ENCODE measurements at regions not wholly inside any gene's neighbourhood (a gene's known extent, or its start where the extent isn't known, plus 50 kb on each side); places are given as distances from the start of the nearest gene placed in this dataset.

GRCh38 chr3:107063351-107063750 lies 313.9 kb upstream of the CCDC54 start:
- no peak for DNase-seq

- DNase-seq: peak; percentile 56
Measured at GRCh38 chr3:107064405-107065060, 312.7 kb upstream of the CCDC54 start.

- DNase-seq: no peak
Measured at GRCh38 chr3:107065094-107065861, 312.0 kb upstream of the CCDC54 start.

- DNase-seq: no peak
Measured at GRCh38 chr3:107067421-107067820, 309.8 kb upstream of the CCDC54 start.

GRCh38 chr3:107068980-107069379 lies 308.3 kb upstream of the CCDC54 start:
- DNase-seq: no peak

GRCh38 chr3:107076946-107077345 lies 300.3 kb upstream of the CCDC54 start:
- no peak for DNase-seq

- DNase-seq: no peak
Measured at GRCh38 chr3:107077391-107077790, 299.8 kb upstream of the CCDC54 start.

- DNase-seq: no peak
Measured at GRCh38 chr3:107082527-107082926, 294.7 kb upstream of the CCDC54 start.

GRCh38 chr3:107085261-107085660 lies 292.0 kb upstream of the CCDC54 start:
- DNase-seq: no peak

- no peak for DNase-seq
Measured at GRCh38 chr3:107092121-107092520, 285.1 kb upstream of the CCDC54 start.

GRCh38 chr3:107098864-107099263 lies 278.4 kb upstream of the CCDC54 start:
- DNase-seq: no peak

- no peak for DNase-seq
Measured at GRCh38 chr3:107100137-107100536, 277.1 kb upstream of the CCDC54 start.

- DNase-seq: no peak
Measured at GRCh38 chr3:107100573-107100972, 276.7 kb upstream of the CCDC54 start.

- DNase-seq: no peak
Measured at GRCh38 chr3:107103786-107104185, 273.5 kb upstream of the CCDC54 start.

GRCh38 chr3:107106316-107106715 lies 270.9 kb upstream of the CCDC54 start:
- no peak for DNase-seq

- DNase-seq: no peak
Measured at GRCh38 chr3:107106907-107107306, 270.3 kb upstream of the CCDC54 start.

- no peak for DNase-seq
Measured at GRCh38 chr3:107110596-107111305, 266.5 kb upstream of the CCDC54 start.

GRCh38 chr3:107111872-107112271 lies 265.4 kb upstream of the CCDC54 start:
- DNase-seq: no peak

- DNase-seq: no peak
Measured at GRCh38 chr3:107112356-107112755, 264.9 kb upstream of the CCDC54 start.

- DNase-seq: no peak
Measured at GRCh38 chr3:107116251-107116650, 261.0 kb upstream of the CCDC54 start.

- DNase-seq: no peak
Measured at GRCh38 chr3:107117156-107117555, 260.1 kb upstream of the CCDC54 start.

- no peak for DNase-seq
Measured at GRCh38 chr3:107117922-107118536, 259.2 kb upstream of the CCDC54 start.

- no peak for DNase-seq
Measured at GRCh38 chr3:107124885-107125284, 252.4 kb upstream of the CCDC54 start.

GRCh38 chr3:107128946-107129345 lies 248.3 kb upstream of the CCDC54 start:
- DNase-seq: no peak
